ENCODE measurements at regions not wholly inside any gene's neighbourhood (a gene's known extent, or its start where the extent isn't known, plus 50 kb on each side); places are given as distances from the start of the nearest gene placed in this dataset.
"Not testable (repeated sequence)": the region's sequence is repeated elsewhere in the genome, so short reads cannot be mapped to it uniquely, and the experiment has no call there.

GRCh38 chr11:87535513-87535912, 497.8 kb downstream of the TMEM135 start:
- Mint-ChIP-seq H3K4me1 (no peaks in the 10 kb centered on the region), H3K4me3 (no peak overlapping the region), H3K9me3 (no peaks in the 10 kb centered on the region), H3K36me3 (ENCODE audit: low read depth) (no peaks in the 10 kb centered on the region), H3K27ac (ENCODE audit: unreplicated experiment) (no peak overlapping the region), H3K27me3 (ENCODE audit: low read depth) (no peaks in the 10 kb centered on the region)
- no peak for TF ChIP-seq CTCF (conservative IDR thresholded peaks at IDR 0.05)
- DNase-seq (ENCODE audit: low read depth, low spot score): no peak

GRCh38 chr11:87531835-87532234, 494.1 kb downstream of the TMEM135 start:
- not testable (repeated sequence) for H3K27ac Mint-ChIP-seq (ENCODE audit: unreplicated experiment); H3K9me3 Mint-ChIP-seq; H3K27me3 Mint-ChIP-seq (ENCODE audit: low read depth); H3K4me3 Mint-ChIP-seq; DNase-seq (ENCODE audit: low read depth, low spot score); H3K36me3 Mint-ChIP-seq (ENCODE audit: low read depth); H3K4me1 Mint-ChIP-seq

- Mint-ChIP-seq H3K4me3 (no peak overlapping the region), H3K27ac (ENCODE audit: unreplicated experiment) (no peak overlapping the region), H3K27me3 (ENCODE audit: low read depth) (no peaks in the 10 kb centered on the region), H3K9me3 (peaks cover 3% of the 10 kb centered on the region), H3K36me3 (ENCODE audit: low read depth) (no peaks in the 10 kb centered on the region), H3K4me1 (no peaks in the 10 kb centered on the region)
- no peak for TF ChIP-seq CTCF (conservative IDR thresholded peaks at IDR 0.05)
- DNase-seq (ENCODE audit: low read depth, low spot score): no peak
Measured at GRCh38 chr11:87529486-87529885, 491.8 kb downstream of the TMEM135 start.

- Mint-ChIP-seq H3K9me3 (peaks cover 9% of the 10 kb centered on the region), H3K4me1 (no peaks in the 10 kb centered on the region), H3K27ac (ENCODE audit: unreplicated experiment) (no peak overlapping the region), H3K4me3 (no peak overlapping the region), H3K27me3 (ENCODE audit: low read depth) (no peaks in the 10 kb centered on the region), H3K36me3 (ENCODE audit: low read depth) (no peaks in the 10 kb centered on the region)
- no peak for TF ChIP-seq CTCF (conservative IDR thresholded peaks at IDR 0.05)
- DNase-seq (ENCODE audit: low read depth, low spot score): no peak
Measured at GRCh38 chr11:87528752-87529151, 491.0 kb downstream of the TMEM135 start.

GRCh38 chr11:87523276-87523675, 485.5 kb downstream of the TMEM135 start:
- peaks cover 13% of the 10 kb centered on the region for H3K9me3 Mint-ChIP-seq
- no peak for TF ChIP-seq CTCF (conservative IDR thresholded peaks at IDR 0.05)
- no peaks in the 10 kb centered on the region for H3K27me3 Mint-ChIP-seq (ENCODE audit: low read depth)
- H3K4me3 Mint-ChIP-seq: no peak overlapping the region
- no peaks in the 10 kb centered on the region for H3K36me3 Mint-ChIP-seq (ENCODE audit: low read depth)
- no peaks in the 10 kb centered on the region for H3K4me1 Mint-ChIP-seq
- H3K27ac Mint-ChIP-seq (ENCODE audit: unreplicated experiment): no peak overlapping the region
- DNase-seq (ENCODE audit: low read depth, low spot score): no peak

GRCh38 chr11:87518266-87518665, 480.5 kb downstream of the TMEM135 start:
- no peak overlapping the region for H3K4me3 Mint-ChIP-seq

More at GRCh38 chr11:87518266-87518665, 480.5 kb downstream of the TMEM135 start:
- TF ChIP-seq CTCF (conservative IDR thresholded peaks at IDR 0.05): no peak
- H3K27ac Mint-ChIP-seq (ENCODE audit: unreplicated experiment): no peak overlapping the region
- H3K9me3 Mint-ChIP-seq: peaks cover 4% of the 10 kb centered on the region
- H3K36me3 Mint-ChIP-seq (ENCODE audit: low read depth): no peaks in the 10 kb centered on the region
- no peaks in the 10 kb centered on the region for H3K4me1 Mint-ChIP-seq
- no peak for DNase-seq (ENCODE audit: low read depth, low spot score)
- H3K27me3 Mint-ChIP-seq (ENCODE audit: low read depth): no peaks in the 10 kb centered on the region
